ENCODE measurements at regions not wholly inside any gene's neighbourhood (a gene's known extent, or its start where the extent isn't known, plus 50 kb on each side); places are given as distances from the start of the nearest gene placed in this dataset.

DNA sequence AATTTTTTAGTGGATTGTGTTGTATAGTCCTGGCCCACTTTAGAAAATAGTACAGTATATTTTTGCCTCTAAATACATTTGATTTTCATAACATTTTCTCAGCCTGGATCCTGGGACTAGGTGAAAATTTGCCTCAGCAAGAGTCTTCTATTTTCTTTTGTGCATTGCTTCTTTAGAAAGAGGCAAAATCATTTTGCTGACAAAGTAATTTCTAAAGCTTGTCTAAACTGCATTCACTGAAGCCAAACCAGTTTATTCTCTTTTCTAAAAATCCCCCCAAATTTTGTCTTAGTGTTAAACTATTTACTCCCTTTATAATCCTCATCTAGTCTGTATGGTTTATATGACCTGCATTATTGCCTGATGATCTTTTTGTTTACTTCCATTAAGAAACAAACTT is 326.3 kb downstream of the C4orf33 start:
- no peak for DNase-seq

DNA sequence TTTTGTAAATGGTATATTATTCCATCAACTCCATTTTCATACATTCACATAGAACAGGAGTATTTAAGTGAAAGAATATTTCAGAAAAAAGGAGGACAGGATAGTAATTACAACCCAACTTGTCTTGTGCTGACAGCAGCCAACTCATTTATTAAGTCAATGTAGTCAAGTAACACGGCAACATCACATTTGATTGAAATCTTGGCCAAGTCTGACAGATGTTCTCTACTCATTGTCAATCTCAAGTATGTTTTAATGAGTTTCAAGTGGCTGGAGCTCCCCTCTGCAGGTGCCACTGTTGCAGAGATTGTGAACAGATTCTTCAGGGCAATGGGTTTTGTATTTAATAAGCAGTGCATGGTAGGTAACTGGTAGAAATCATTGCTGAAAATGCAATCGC is 332.5 kb downstream of the C4orf33 start:
- DNase-seq: peak; percentile 53

DNA sequence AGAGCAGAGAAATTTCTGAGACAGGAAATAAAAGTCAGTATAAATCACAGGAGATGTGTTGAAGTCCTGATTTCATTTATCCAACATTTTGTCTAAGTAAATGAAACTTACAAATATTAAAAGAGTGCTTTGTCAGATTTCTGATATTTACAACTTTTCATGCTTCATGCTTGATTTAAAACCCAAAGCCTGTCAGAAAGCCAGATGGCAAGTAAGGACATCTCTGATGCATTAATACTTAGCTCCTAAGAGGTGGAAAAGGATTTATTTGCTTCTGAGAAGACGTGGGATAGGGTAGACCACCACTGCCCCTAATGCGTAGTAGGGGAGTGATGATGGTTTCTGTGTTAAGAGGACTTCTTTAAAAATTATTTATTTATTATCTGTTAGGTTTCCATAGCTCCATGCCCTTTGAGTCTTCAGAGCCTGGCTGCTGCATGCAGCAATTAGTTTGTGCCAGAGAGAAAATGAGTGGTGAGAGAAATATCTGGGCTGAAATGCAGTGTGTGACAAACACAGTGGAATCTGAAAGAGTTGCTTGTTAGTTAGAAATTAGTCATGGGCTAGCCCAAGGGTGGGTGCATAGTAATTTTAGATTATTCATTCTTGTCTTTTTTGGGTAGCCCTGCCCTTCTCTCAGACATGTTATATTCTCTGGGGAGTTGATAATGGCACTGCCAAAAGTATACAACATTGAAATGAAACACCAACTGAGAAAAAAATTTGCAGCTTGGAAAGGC is 333.8 kb downstream of the C4orf33 start:
- DNase-seq: no peak

DNA sequence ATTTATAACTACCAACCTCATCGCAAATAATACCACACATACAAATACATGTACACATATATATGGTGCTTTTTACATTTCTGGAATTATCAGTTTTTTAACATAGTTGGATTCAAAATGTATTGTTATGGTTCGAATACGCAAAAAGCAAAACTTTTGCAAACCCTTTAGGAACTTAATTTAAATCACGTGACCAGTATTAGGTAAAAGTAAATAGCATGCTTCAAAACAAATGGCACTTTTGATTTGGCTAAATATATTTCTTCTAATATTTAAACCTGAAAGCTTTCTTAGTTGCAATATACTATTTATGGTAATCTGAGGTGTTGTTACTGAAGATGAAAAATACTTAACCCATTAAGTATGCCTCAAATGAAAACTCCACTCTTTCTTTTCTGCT is 341.4 kb downstream of the C4orf33 start:
- DNase-seq: no peak

DNA sequence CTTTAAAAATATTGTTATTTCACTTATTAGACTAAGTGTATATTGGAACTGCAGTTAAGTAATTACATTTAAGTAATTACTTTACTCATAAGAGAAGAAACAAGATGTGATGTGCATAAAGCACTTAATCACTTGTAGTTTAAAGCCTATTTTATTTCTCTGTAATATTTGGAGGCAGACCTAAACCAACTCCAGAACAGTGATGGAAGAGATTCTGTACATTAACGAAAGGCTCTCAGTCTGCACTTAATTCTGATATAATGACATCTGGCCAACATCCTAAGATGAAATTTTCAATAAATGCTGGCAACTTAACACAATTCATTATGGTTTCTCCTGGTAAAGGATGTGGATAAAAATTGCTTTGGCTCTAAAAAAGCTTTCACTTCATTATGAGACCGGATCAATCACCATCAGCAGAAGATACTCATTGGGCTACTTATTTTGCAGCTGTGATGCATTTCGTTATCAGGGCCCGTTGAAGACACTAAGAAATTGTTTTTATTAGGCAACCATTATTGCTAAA is 342.6 kb downstream of the C4orf33 start:
- no peak for DNase-seq

DNA sequence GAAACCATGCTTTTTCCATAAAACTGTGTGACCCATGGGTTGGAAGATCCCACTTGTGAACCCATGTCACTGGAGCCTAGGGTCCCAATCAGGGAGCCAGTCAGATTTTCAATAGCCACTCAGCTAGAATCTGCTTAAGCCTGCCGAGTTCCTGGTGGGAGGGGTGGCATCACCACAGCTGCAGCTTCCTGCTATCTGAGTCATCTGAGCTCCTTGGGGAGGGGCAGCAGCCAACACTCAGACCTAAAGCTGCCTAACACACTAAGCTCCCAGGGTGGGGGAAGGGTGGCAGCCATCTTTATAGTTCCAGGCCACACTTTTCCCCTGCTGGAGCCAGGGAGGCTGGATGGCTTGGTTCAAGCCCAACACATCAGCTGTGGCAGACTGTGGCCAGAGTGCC is 350.1 kb downstream of the C4orf33 start:
- no peak for DNase-seq

DNA sequence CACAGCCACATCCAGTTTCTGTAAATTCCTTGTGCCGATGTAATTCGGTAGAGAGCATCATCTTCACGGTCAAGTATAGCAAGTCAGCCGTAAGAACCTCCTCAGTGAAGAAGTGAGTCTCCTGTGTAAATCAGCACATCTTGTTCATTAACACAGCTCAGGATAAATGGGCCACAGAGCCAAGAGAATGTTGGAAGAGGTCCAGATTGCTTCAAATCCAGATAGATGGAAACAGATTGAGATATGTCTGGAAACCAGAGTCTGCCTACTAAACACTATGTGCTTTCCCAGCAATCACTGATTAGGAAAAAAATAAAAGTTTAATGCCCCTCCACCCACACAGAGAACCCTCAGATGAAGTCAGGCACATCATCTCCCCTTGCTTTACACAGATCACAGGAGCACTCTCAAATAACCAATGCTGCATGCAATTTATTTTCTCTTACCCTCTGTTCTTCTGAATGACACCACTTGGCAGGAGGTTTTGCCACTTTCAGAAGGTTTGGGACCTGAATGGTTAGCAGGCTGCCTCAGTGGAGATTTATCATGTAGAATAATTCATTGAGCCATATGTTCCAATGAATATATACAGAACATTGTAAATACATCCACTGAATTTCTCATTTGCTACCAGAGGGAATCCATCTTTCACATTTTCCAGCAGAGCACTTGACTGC is 357.7 kb downstream of the C4orf33 start:
- DNase-seq: no peak

DNA sequence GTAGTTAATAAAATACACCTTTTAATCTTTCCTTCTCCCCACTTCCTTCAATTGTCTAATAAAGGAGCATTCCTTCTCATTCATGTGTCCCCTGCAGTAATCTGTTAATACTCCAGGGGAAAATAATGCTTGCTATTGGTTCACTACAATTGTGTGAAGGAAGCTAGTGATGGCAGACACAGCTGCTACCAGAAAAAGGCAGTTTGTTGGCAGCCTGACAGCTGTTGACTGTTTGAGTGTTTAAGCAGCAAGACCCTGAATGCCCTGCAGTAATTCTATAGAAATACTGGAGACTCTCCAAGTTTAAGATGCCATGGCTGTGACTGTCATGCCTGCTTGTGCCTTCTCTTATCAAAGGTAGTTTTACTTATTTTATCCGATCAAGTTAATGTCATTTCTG is 359.5 kb downstream of the C4orf33 start:
- DNase-seq: peak; percentile 43

DNA sequence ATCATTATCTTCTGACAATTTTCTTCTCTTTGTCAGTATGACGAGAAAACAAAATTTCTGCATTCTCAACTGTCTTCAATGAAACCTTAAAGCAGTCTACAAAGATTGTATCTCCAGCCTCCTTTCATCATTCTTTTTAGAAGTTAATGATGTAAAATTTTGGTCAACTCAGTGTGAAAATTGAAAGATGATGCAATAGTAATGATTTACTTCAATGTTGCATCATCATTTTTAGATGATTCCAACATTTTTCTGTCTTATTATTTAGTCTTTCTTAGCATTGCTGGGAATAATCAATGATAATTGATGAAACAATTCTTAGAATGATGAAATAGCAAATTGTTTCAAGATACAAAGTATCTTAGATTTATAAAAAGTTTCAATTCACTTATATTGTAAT is 372.7 kb downstream of the C4orf33 start:
- no peak for DNase-seq

DNA sequence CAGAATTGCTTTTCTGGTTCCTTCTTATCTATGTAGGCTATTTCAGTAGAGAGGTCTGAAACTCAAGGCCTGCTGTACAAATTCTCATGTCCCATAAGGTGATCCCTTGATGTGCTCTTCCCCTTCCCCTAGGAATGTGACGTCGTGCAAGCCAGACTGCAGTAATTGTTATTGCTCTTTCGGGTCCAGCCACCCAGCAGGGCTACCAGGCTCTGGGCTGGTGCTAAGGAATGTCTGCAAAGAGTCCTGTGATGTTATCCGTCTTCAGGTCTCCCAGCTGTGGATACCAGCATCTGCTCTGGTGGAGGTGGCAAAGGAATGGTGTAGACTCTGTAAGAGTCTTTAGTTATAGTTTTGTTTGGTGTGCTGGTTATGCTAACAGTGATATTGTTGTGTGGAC is 378.7 kb downstream of the C4orf33 start:
- DNase-seq: no peak

DNA sequence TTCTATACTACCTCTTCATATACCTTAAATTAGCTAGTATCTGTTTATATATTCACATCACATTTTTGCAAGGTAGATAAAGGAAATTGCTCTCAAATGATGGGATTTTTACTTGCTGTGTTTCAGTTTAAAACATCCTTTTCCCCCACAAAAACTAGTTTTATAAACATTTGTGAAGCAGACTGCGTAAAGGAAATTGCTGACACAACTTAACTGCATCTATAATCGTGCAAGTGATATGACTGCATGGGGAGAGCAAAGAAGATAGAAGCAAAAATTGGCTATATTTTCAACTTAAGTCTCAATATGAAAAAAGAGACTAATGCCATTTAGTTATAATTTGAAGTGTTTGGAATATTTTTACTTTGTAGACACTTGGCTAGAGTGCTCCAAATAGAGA is 385.2 kb downstream of the C4orf33 start:
- DNase-seq: no peak

DNA sequence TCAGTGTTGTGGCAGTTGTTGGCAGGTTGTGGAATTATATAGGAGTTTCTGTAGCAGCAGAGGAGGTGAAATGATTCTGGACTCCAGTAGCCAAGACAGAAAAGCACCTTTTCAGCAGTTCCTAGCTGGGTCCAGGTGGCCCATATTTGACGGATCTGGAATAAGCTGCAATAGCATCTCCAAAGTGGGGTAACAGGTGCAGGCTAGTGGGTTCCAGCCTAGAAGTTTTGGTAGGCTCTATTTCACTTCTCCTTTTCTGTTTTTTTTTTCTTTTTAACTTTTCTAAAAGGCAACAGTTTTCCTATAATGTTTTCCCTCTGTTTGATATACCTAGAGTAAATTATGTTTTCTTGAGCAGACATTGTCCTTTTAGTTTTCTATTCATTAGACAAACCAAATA is 392.5 kb downstream of the C4orf33 start:
- no peak for DNase-seq

DNA sequence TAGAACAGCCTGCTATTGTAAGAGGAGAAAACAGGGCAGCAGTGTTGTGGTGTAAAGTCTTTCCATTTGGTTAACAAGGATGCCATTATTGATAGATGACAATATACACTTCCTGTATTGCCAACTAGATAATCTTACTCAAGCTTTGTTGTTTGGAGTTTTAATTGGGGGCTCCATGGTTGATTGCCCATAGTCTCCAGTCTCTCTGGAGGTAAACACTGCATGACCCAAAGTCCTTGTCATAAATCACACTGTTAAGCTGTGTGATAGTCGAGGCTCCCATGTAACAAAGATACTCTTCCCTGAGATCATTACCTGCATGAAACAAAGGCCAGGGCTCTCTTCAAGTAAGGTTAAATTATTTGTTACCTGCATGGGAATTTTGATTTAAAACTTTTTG is 394.6 kb downstream of the C4orf33 start:
- no peak for DNase-seq

DNA sequence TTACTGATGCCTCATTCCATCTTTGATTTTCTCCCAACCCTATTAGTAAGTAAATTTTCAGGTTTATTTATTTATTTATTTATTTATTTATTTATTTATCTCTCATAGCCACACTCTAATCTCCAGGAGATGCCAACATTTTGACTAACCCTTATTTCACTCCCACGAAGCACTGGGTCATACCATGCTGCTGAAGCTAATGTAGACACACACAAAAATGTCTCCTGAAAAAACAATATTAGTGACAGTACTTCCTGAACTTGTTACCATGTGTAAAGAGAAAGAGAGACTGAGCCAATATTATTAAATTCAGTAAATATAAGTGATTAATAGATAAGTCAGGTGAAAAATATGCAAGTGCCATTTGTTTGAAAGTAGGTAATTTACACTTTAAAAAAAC is 402.7 kb downstream of the C4orf33 start:
- no peak for DNase-seq

DNA sequence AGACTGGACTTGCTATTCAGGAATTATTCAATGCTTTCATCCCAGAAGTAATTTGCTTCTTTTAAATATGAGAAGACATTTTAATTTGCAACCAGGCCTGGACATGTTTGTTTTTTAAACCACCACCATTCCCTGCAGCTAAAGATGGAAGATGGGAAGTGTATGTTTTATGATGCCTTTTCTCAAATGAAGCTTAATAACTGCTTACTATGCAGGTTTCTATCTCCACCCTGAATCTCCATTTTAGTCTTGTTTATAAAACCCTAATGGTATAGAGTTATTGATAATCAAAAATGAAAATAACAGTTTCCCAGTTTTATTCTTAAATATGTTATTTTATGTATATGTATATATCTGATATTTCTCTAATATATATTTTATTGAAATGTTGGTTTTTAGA is 418.9 kb downstream of the C4orf33 start:
- DNase-seq: no peak

DNA sequence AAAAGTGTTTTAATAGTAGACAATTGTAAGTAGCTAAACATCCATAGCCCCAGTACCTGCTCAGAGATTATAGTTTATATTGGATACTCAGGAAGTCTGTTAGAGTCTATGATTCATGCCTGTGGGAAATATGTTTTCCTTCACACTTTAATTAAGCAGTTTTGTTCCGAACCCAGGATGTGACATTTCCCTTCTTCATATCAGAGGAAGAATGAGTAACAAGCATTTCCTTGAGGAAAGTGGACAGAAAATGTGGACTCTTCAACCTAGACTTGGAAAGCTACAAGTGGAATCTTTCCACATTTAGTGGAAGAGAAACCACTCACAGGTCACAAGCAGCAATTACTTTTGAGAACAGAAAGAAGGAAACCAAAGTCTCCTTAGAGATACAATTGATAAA is 419.4 kb downstream of the C4orf33 start:
- DNase-seq: no peak

DNA sequence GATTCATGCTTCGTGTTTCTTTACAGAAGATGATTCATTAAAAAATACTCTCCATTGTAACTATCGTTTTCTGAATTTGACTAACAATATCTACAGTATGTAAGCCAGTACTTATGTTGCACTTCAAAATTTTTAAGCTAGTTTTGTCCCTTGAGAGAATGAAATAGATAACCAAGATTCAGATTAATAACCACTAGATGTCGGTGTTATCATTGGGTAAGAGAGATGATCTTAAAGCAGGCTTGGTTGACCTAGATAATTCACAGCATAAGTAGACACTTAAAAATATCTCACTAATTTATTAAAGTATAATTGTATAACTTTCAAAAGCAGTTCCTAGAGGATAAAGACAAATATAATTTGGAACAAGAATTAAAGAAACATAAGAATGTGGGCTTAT is 430.9 kb downstream of the C4orf33 start:
- DNase-seq: no peak

DNA sequence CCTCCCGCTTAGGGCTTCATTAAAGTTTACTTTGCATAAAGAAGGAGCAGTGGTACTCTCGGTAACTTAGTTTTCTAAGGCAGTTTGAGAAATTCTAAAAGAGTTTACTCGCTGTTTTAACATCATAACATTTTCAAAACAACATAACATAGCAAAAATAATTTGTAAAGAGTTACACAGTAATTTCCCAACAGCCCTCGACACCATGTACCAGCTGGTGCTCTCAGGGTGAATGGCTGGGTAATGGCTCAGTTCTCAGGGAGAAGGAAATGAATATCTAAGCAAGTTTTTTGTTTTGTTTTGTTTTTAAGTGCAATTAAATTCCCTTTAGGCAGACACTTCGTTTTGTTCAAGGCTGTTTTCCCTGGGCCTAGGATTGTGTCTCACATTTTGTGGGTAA is 435.3 kb downstream of the C4orf33 start:
- DNase-seq: no peak

DNA sequence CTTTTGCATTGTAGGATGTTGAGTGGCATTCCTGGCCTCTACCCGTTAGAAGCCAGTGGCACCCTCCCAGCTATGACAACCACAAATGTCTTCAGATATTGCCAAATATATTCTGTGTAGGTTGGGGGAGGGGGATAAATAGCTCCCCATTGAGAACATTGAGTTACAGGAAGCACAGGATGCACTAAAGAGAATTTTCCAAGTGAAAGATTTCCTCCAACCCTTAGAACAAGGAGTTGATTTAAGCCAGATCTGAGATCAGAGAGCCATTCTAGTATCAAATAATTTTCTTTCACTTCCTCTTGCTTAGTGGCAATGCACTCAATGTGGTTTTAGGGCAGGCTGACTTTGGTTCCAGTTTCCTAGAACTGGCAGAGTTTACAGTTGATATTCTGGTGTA is 436.6 kb downstream of the C4orf33 start:
- DNase-seq: no peak

DNA sequence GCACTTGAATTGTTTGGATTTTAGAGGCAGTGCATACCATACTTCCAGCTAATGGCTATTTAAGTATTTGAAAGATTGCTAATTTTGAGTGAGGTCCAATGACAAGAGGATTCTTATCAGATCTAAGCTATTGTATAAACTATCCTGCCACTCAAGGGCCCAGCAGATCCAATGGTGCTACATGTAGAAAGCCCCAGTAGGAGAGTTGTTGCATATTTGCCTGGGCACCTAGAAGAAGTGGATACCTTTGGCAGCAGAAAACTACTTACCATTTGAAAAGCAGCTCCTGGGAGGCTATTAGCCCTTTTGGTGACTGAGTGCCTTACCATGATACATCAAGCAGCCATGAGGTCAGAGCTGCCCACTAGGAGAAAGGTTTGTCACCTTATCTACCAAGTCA is 447.3 kb downstream of the C4orf33 start:
- no peak for DNase-seq

DNA sequence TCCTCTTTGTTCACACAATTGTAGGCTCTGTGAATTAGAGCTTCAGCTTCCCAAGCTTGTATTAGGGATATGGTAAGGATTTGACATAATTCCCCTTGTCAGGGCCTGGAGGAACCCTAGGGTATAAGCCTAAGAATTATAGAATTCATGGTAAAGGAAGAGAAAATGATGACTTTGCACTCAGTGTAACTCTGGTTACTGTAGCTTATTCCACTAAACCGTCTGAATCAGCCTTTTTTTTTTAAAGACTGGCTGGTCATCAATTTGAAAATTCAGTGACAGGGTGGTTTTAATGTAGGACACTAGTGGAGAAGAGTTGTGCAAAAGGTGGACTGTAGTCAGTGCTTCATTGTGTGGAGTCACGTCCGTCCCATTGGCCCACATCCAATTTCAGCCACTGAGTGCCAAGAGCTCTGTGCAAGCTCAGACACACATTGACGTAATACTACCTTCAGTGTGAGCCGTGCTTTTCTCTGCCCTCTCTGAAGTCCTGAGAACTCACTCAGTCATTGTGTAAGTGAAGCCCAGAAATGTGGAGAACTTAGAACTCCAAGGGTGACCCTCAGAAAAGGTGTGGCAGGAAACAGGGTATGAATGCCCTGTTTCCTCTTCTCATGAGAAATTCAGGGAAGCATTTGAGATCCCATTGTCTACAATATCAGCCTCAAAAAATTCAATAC is 449.8 kb downstream of the C4orf33 start:
- DNase-seq: no peak

DNA sequence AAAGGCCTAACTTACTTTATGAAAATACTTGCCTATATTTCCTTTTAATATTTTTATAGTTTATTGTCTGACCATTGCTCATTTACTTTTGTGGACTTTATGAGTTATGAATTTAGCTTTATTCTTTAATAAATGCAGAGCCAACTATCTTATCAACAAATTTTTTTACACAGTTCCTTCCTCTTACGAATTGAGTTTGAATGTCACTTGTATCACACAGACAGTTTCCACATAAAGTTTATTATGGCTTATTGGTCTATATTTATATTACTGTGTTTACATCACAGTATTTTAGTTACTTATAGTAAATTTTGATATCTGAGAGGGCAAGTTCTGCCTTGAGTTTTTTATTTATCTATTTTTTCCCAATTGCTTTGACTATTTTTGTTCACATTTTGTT is 450.6 kb downstream of the C4orf33 start:
- no peak for DNase-seq

DNA sequence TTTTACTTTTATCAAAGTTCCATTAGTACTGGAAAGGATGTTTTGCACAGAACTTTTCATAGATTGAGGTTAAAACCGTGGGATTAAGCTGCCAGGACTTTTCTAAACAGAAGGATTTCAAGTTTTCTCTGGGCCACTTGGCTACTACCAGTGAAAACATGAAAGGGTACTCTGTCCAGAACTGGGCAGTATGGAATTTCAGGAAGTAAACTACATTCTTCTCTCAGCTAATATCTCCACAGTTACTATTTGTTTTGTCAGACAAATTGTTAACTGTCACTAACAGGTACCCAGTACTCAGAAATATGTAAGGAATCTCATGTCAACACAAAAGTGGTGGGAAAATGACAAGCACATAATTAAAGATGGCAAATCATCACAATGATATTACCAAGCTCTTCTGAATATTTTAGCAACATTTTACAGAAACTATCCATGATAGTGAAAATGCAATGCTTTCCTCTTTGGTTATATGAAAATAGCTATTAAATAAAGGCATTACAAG is 454.4 kb downstream of the C4orf33 start:
- no peak for DNase-seq

DNA sequence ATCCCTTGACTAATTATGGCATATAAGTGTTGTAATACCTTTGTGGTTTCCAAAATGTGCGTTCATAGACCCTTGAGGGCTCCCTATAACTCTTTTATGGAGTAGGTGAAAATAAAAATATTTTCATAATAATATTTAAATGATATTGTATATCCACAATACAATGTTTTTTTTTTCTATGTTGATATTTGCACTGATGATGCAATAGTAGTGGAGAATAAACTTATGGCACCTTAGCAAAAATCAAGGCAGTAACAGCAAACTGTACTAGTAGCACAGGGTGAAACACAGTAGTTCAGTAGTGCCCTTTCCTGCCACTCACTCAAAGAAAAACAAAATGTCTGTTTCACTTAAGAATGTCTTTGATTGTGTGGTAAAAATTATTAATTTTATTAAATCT is 465.3 kb downstream of the C4orf33 start:
- DNase-seq: no peak
